ENCODE measurements at regions not wholly inside any gene's neighbourhood (a gene's known extent, or its start where the extent isn't known, plus 50 kb on each side); places are given as distances from the start of the nearest gene placed in this dataset.
A peak's percentile ranks its signal among the peaks of the same experiment; 100 is the strongest.
"Not testable (repeated sequence)": the region's sequence is repeated elsewhere in the genome, so short reads cannot be mapped to it uniquely, and the experiment has no call there.

GRCh38 chr12:116666305-116666673 lies 71.6 kb downstream of the SPRING1 start:
- Histone ChIP-seq H3K27ac (no peak overlapping the region), H3K9me3 (no peaks in the 10 kb centered on the region), H3K9ac (ENCODE audit: low read depth in 2 of 2, low read length in 2 of 2) (no peak overlapping the region), H3K27me3 (no peaks in the 10 kb centered on the region), H3K4me3 (no peak overlapping the region), H3K36me3 (no peaks in the 10 kb centered on the region), H3K4me1 (no peaks in the 10 kb centered on the region)
- DNase-seq = no peak
- no peak for TF ChIP-seq CTCF (IDR thresholded peaks at IDR 0.05)
- intact Hi-C loops (cut with DNase I) = no loop called here

- Histone ChIP-seq H3K9ac (ENCODE audit: low read depth in 2 of 2, low read length in 2 of 2) (no peak overlapping the region), H3K27me3 (no peaks in the 10 kb centered on the region), H3K4me1 (no peaks in the 10 kb centered on the region), H3K27ac (no peak overlapping the region), H3K4me3 (no peak overlapping the region), H3K9me3 (no peaks in the 10 kb centered on the region), H3K36me3 (no peaks in the 10 kb centered on the region)
- intact Hi-C loops (cut with DNase I) = no loop called here
- no peak for DNase-seq
- no peak for TF ChIP-seq CTCF (IDR thresholded peaks at IDR 0.05)
These were observed 72.1 kb downstream of the SPRING1 start for GRCh38 chr12:116665666-116666304.

GRCh38 chr12:116664085-116664484 lies 73.8 kb downstream of the SPRING1 start:
- H3K9me3 ChIP-seq = no peaks in the 10 kb centered on the region
- no peaks in the 10 kb centered on the region for H3K36me3 ChIP-seq
- H3K4me3 ChIP-seq = no peak overlapping the region
- intact Hi-C loops (cut with DNase I) = no loop called here
- H3K27ac ChIP-seq = no peak overlapping the region
- H3K4me1 ChIP-seq = no peaks in the 10 kb centered on the region
- H3K27me3 ChIP-seq = no peaks in the 10 kb centered on the region
- H3K9ac ChIP-seq (ENCODE audit: low read depth in 2 of 2, low read length in 2 of 2) = no peak overlapping the region
- TF ChIP-seq CTCF (IDR thresholded peaks at IDR 0.05) = no peak
- DNase-seq = no peak

- no peak for TF ChIP-seq CTCF (IDR thresholded peaks at IDR 0.05)
- no peak overlapping the region for H3K4me3 ChIP-seq
These were observed 75.2 kb downstream of the SPRING1 start for GRCh38 chr12:116662612-116663144.

GRCh38 chr12:116661341-116661740 lies 76.5 kb downstream of the SPRING1 start:
- Histone ChIP-seq H3K4me3 (no peak overlapping the region), H3K27ac (no peak overlapping the region), H3K9ac (ENCODE audit: low read depth in 2 of 2, low read length in 2 of 2) (no peak overlapping the region), H3K36me3 (no peaks in the 10 kb centered on the region), H3K4me1 (peaks cover 4% of the 10 kb centered on the region), H3K9me3 (no peaks in the 10 kb centered on the region), H3K27me3 (no peaks in the 10 kb centered on the region)
- no peak for TF ChIP-seq CTCF (IDR thresholded peaks at IDR 0.05)
- intact Hi-C loops (cut with DNase I) = no loop called here
- DNase-seq = no peak

More at GRCh38 chr12:116662612-116663144, 75.2 kb downstream of the SPRING1 start:
- intact Hi-C loops (cut with DNase I) = no loop called here
- Histone ChIP-seq H3K4me1 (peaks cover 4% of the 10 kb centered on the region), H3K36me3 (no peaks in the 10 kb centered on the region), H3K27me3 (no peaks in the 10 kb centered on the region), H3K27ac (no peak overlapping the region), H3K9me3 (no peaks in the 10 kb centered on the region), H3K9ac (ENCODE audit: low read depth in 2 of 2, low read length in 2 of 2) (peak overlapping the region in 1 of 2 donors; percentile 28)
- DNase-seq = peak; percentile 62

GRCh38 chr12:116660740-116661139 lies 77.1 kb downstream of the SPRING1 start:
- H3K4me3 ChIP-seq; DNase-seq; H3K9ac ChIP-seq (ENCODE audit: low read depth in 2 of 2, low read length in 2 of 2); H3K27ac ChIP-seq; H3K36me3 ChIP-seq; H3K27me3 ChIP-seq; intact Hi-C loops (cut with DNase I); H3K9me3 ChIP-seq; H3K4me1 ChIP-seq: not testable (repeated sequence)
